Gastroesophageal sphincter (tissue), 4 donors: ENCODE measurements at regions not wholly inside any gene's neighbourhood (a gene's known extent, or its start where the extent isn't known, plus 50 kb on each side); places are given as distances from the start of the nearest gene placed in this dataset.

ENCODE experiments used
- ATAC-seq: fragments of 150-250 bp; one replicate; pipeline ENCODE4 v1.9.1; 2016; ENCODE audit warnings: mild to moderate bottlenecking, moderate library complexity
- H3K27ac ChIP-seq, 4 donors: fragments of 200-600 bp; sonication (generic) in 3 of 4; 1 replicate in 3 of 4; 2 replicates in 1 of 4; pipeline ENCODE4 v1.5.1; 2016 to 2019
- H3K27me3 ChIP-seq: fragments of 200-600 bp; sonication (generic); one replicate; pipeline ENCODE4 v1.5.1; 2019
- H3K36me3 ChIP-seq, 2 donors: fragments of 200-600 bp; sonication (generic); one replicate each; pipeline ENCODE4 v1.5.1; 2019; ENCODE audit warnings: control low read depth in 1 of 2
- H3K4me1 ChIP-seq, 3 donors: fragments of 200-600 bp; sonication (generic); 1 replicate in 2 of 3; 2 replicates in 1 of 3; pipeline ENCODE4 v1.5.1; 2016 to 2019; ENCODE audit warnings: control low read depth in 2 of 3
- H3K4me3 ChIP-seq, 2 donors: fragments of 200-600 bp; sonication (generic); one replicate each; pipeline ENCODE4 v1.5.1; 2019; ENCODE audit warnings: mild to moderate bottlenecking in 1 of 2, moderate library complexity in 1 of 2
- H3K9me3 ChIP-seq, 3 donors: fragments of 200-600 bp; sonication (generic); one replicate each; pipeline ENCODE4 v1.5.1; 2017 to 2019; ENCODE audit warnings: control low read depth in 2 of 3
- CTCF ChIP-seq, 4 experiments: fragments of 200-600 bp in 2 of 4; fragments of 450-650 bp in 2 of 4; sonication (generic) in 1 of 4; IDR thresholded peaks; one replicate each; pipeline ENCODE4 v1.5.1; 2017 to 2019; ENCODE audit warnings: antibody characterized with exemption in 4 of 4, mild to moderate bottlenecking in 2 of 4, moderate library complexity in 2 of 4
- EP300 ChIP-seq: sonication (generic); formaldehyde crosslinking; IDR thresholded peaks from one replicate; pipeline ENCODE4 v1.6.1; 2017; ENCODE audit warnings: antibody characterized with exemption, mild to moderate bottlenecking
- POLR2A ChIP-seq, 2 donors: fragments of 450-650 bp; IDR thresholded peaks; one replicate each; pipeline ENCODE4 v1.6.1; 2017; ENCODE audit warnings: antibody characterized with exemption in 2 of 2, mild to moderate bottlenecking in 2 of 2, moderate library complexity in 1 of 2
- POLR2AphosphoS5 ChIP-seq: sonication (generic); formaldehyde crosslinking; IDR thresholded peaks from one replicate; pipeline ENCODE4 v1.6.1; 2017; ENCODE audit warnings: antibody characterized with exemption
- WGBS, 2 donors: methylation state at CpG; one replicate each; pipeline ENCODE4 v1.1.5; 2018; ENCODE audit warnings: low coverage in 1 of 2; 5-methylcytosine and 5-hydroxymethylcytosine counted together

GRCh38 chr15:96414875-96415274, 84.4 kb downstream of the NR2F2 start:
- H3K36me3 ChIP-seq, result no peaks in the 10 kb centered on the region
- 74 to 80% methylated on average over 1 to 5 of the region's 8 CpGs for WGBS, 2 donors
- TF ChIP-seq CTCF (IDR thresholded peaks at IDR 0.05), result no peak
- no peak for TF ChIP-seq POLR2A (IDR thresholded peaks at IDR 0.05)
- no peak for TF ChIP-seq EP300
- TF ChIP-seq POLR2AphosphoS5, result no peak
- H3K4me1 ChIP-seq, result peaks cover 0 to 28% (median 13%) of the 10 kb centered on the region in 3 donors
- peaks cover 99% of the 10 kb centered on the region for H3K27me3 ChIP-seq
- no peak overlapping the region for H3K4me3 ChIP-seq
- H3K9me3 ChIP-seq, result no peaks in the 10 kb centered on the region
- no peak for ATAC-seq
- H3K27ac ChIP-seq, result no peak overlapping the region

GRCh38 chr15:96415513-96416217, 85.2 kb downstream of the NR2F2 start:
- peak overlapping the region in 1 of 2 donors; percentile 46 for H3K4me3 ChIP-seq

GRCh38 chr15:96416218-96416933, 85.9 kb downstream of the NR2F2 start:
- peaks cover 92% of the 10 kb centered on the region for H3K27me3 ChIP-seq
- ATAC-seq, result peak; percentile 35
- H3K27ac ChIP-seq, result no peak overlapping the region

More at GRCh38 chr15:96415513-96416217, 85.2 kb downstream of the NR2F2 start:
- TF ChIP-seq POLR2AphosphoS5 (no peak), EP300 (no peak), CTCF (IDR thresholded peaks at IDR 0.05) (no peak)
- WGBS, 2 donors, result 70 to 80% methylated on average over 8 to 12 of the region's 21 CpGs
- Histone ChIP-seq H3K4me1 (peaks cover 0 to 24% (median 13%) of the 10 kb centered on the region in 3 donors), H3K9me3 (no peaks in the 10 kb centered on the region), H3K27ac (no peak overlapping the region), H3K36me3 (no peaks in the 10 kb centered on the region), H3K27me3 (peaks cover 99% of the 10 kb centered on the region)
- no peak for ATAC-seq

GRCh38 chr15:96416934-96417759, 86.6 kb downstream of the NR2F2 start:
- Histone ChIP-seq H3K4me1 (peaks cover 0 to 24% (median 13%) of the 10 kb centered on the region in 3 donors), H3K27me3 (peaks cover 90% of the 10 kb centered on the region), H3K27ac (no peak overlapping the region), H3K36me3 (no peaks in the 10 kb centered on the region), H3K9me3 (no peaks in the 10 kb centered on the region), H3K4me3 (peak overlapping the region in 1 of 2 donors; percentile 46)
- WGBS, 2 donors, result 10 to 19% methylated on average over 4 to 8 of the region's 51 CpGs
- TF ChIP-seq CTCF (IDR thresholded peaks at IDR 0.05) (no peak), EP300 (no peak), POLR2AphosphoS5 (peak; percentile 16), POLR2A (IDR thresholded peaks at IDR 0.05) (no peak)
- ATAC-seq, result peak; percentile 54

More at GRCh38 chr15:96416218-96416933, 85.9 kb downstream of the NR2F2 start:
- TF ChIP-seq POLR2A (IDR thresholded peaks at IDR 0.05) (no peak), POLR2AphosphoS5 (no peak), EP300 (no peak), CTCF (IDR thresholded peaks at IDR 0.05) (no peak)
- WGBS, 2 donors, result no CpG with 5 or more reads among the region's 58 CpGs
- peaks cover 0 to 24% (median 13%) of the 10 kb centered on the region in 3 donors for H3K4me1 ChIP-seq
- no peaks in the 10 kb centered on the region for H3K36me3 ChIP-seq
- no peaks in the 10 kb centered on the region for H3K9me3 ChIP-seq
- H3K4me3 ChIP-seq, result peak overlapping the region in 1 of 2 donors; percentile 46
